Stomach (tissue), 4 donors: ENCODE measurements at regions not wholly inside any gene's neighbourhood (a gene's known extent, or its start where the extent isn't known, plus 50 kb on each side); places are given as distances from the start of the nearest gene placed in this dataset.

Experiments used
- CTCF ChIP-seq, 7 experiments: fragments of 450-650 bp in 4 of 7; fragments of 200-600 bp in 3 of 7; sonication (generic) in 3 of 7; IDR thresholded peaks; one replicate each; pipeline ENCODE4 v1.5.1; 2016 to 2019; ENCODE audit warnings: antibody characterized with exemption in 7 of 7, control low read depth in 2 of 7, mild to moderate bottlenecking in 1 of 7
- POLR2A ChIP-seq, 4 donors: fragments of 450-650 bp; IDR thresholded peaks; one replicate each; pipeline ENCODE4 v1.6.1; 2016; ENCODE audit warnings: antibody characterized with exemption in 4 of 4, control low read depth in 2 of 4, mild to moderate bottlenecking in 1 of 4, moderate library complexity in 1 of 4

- no peak for TF ChIP-seq CTCF (IDR thresholded peaks at IDR 0.05)
- TF ChIP-seq POLR2A (IDR thresholded peaks at IDR 0.05), result no peak
Measured at GRCh38 chr6:54640911-54641310, 205.7 kb upstream of the FAM83B start.
